HG03457 (cell line): ENCODE measurements at regions not wholly inside any gene's neighbourhood (a gene's known extent, or its start where the extent isn't known, plus 50 kb on each side); places are given as distances from the start of the nearest gene placed in this dataset.

Source experiments
- ATAC-seq: cut with Tn5 transposase; IDR thresholded peaks from one replicate; pipeline ENCODE4 v1.9.1; 2021; ENCODE audit warnings: moderate number of reproducible peaks; ENCODE audit not compliant: unreplicated experiment

GRCh38 chrX:10021461-10022272 lies 54.5 kb downstream of the CLDN34 start:
- no peak for ATAC-seq

- no peak for ATAC-seq
Measured at GRCh38 chrX:10022273-10022541, 55.0 kb downstream of the CLDN34 start.

GRCh38 chrX:10022580-10023245 lies 55.6 kb downstream of the CLDN34 start:
- ATAC-seq: no peak

DNA sequence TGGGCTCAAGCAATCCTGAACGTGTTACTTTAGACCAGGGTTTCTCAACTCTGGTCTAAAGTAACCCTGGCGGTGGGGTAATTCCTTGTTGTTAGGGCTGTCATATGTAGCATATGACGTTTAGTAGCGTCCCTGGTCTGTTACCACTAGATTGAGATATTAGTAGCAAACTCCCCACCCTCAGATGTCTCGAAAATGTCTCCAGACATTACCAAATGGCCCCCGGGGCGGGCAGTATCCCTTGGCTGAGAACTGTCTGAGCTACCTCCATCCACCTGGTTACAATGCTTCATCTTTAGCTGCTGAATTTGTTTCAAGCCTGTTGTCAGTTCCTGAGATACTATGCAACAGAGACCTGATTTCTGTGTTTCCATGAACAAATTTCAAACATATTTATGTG lies 56.7 kb downstream of the CLDN34 start:
- ATAC-seq: no peak

- ATAC-seq: no peak
Measured at GRCh38 chrX:10025742-10026493, 58.8 kb downstream of the CLDN34 start.

DNA sequence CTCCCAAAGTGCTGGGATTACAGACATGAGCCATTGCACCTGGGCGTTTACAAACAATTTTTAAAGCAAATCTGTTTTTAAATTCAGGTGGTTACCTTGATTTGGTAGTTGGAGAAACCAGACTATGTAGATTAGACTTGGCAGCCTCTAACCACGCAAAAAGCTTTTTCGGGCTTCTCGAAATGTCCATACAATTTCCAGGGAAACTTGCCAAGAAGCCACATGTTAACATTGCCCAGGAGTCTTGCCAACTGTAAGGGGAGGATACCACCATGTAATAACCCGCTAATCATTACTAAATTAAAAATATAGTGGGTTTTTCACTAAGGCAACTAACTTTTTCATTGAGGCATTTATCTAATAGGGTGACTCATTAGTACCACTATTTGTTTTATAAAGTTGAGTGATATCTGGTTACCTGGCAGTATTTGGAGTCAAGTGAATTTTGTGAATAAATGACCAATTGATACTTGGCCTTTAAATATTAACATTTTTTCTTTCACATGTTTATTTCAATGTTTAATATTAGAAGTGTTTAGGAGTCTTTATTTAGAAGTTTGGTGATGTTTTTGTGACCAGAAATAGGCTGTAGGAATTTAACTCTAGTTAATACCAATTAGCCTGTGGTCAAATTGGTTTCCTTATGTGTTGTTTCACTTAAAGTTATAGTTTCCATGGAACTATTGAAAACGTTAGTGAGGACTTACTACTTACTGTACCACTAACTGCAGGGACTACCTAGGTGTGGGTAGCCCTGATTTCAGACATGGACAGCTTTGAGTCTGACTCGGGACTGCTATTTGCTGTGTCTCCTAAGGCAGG lies 61.3 kb downstream of the CLDN34 start:
- ATAC-seq: no peak

- no peak for ATAC-seq
Measured at GRCh38 chrX:10030570-10030969, 63.4 kb downstream of the CLDN34 start.

DNA sequence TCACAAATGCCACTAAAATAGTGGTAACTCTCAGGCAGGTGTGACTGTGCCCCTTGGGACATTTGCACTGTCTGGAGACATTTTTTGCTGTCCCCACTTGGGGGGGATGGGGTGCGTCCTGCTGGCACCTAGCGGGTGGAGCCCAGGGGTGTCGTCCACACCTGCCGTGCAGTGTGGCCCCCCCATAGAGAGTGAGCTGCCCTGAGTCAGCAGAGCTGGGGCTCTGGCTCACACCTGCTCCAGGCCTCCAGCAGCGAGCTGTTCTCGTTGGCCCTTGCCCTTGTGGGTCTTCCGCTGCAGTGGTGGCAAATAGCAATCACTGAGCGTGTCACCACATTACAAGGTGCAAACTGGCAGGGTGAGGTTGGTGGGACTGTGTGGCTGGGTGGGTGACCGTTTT lies 64.6 kb downstream of the CLDN34 start:
- ATAC-seq: no peak

DNA sequence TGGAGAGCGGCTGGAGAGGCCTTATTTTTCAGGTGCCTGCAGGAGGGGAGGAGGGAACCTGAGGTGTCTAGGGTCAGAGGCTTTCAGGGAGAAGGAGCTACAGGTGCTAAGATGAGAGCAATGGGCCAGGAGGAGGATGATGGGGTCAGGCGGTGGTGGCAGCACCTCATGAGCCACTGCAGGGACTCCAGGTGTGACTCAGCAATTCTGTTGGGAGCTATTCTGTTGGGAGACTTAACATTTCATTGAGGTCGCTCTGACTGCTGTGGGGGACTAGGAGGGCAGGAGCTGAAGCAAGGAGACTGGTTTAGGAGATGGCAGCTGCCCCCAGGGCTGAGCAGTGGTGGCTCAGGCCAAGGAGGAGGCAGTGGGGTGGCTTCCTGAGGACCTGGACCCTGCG lies 65.0 kb downstream of the CLDN34 start:
- ATAC-seq: no peak

DNA sequence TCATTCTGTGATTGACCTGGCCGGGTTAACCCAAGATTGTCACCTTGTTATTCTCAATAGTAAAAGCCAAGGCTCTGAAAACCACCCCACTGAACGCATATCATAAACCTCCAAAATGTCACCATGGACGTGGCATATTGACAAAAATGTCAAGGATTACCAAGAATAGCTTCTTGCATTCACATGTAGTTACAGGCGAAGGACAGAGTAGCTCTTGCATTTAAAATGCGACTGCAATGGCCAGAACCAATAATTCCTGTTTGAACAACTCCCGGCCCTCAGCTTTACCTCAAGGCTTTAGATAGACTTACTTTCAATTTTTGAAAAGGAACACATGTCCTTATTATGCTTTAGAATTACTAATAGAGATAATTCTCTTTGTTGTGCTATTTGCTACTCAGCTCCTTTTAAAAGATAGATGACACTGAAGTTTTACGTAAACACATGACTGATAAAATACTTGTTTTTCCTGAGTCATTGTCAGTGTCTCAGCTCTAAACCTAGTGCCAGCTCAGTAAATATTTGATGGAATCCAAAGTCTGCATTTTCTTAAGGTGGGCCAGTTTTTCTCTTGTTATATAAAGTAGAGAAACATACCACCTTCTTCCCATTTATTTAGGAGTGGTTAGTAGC lies 66.3 kb downstream of the CLDN34 start:
- no peak for ATAC-seq

GRCh38 chrX:10034740-10035260 lies 67.6 kb downstream of the CLDN34 start:
- ATAC-seq: no peak

DNA sequence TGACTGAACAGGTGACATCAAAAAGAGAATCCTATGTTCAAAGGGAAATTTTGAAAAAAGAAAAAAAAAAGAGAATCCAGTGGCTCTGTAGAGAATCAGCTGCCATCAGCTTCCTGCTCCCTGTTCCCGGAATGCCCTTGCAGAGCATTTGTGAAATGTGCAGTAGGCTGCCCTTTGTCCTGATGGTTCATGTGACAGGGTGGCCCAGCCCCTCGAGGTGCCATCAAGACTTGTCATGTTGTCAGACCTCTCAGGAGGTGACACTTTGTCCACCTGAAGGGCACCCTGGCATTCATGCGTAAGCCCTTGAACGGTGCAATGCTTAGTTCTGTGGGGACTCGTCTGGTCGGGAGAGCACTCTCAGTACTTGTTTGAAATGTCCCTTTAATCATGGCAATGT lies 71.4 kb downstream of the CLDN34 start:
- ATAC-seq: no peak

- ATAC-seq: no peak
Measured at GRCh38 chrX:10039821-10040793, 72.9 kb downstream of the CLDN34 start.

DNA sequence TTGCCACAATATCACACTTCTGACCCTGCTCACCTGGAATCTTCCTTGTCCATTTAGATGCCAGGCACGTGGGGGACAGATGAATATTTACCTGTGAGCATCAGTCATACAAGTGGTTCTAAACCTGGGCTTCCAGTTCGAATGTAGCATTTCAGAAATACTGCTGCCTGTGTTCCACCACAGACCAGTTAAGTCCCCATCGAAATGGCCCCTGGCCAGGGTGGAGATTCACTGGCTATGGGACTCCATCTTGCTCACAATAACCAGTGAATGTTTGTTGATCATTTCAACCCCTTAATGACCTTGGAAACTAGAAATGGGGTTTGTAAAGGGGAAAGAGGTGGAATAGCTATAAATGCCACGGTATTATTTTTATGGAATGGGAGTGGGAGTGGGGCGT lies 73.8 kb downstream of the CLDN34 start:
- ATAC-seq: no peak

- no peak for ATAC-seq
Measured at GRCh38 chrX:10041383-10041782, 74.2 kb downstream of the CLDN34 start.

DNA sequence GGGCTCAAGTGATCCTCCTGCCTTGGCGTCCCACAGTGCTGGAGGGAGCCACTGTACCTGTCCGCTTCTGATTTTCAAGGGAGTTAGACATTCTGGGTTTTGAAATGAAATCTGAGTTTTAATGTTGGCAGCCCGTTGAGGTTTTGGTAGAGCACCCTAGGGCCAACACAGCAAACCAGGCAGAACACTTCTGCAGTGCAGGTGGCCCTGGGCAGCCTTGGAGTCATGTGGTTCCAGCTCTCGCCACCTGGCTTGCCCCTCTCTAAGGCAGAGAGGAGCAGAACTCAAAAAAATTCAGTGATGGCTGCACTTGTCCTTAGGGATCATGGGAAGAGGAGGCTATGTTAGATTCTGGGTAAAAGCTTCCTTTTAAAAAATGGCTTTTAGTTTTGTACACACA lies 74.9 kb downstream of the CLDN34 start:
- no peak for ATAC-seq

DNA sequence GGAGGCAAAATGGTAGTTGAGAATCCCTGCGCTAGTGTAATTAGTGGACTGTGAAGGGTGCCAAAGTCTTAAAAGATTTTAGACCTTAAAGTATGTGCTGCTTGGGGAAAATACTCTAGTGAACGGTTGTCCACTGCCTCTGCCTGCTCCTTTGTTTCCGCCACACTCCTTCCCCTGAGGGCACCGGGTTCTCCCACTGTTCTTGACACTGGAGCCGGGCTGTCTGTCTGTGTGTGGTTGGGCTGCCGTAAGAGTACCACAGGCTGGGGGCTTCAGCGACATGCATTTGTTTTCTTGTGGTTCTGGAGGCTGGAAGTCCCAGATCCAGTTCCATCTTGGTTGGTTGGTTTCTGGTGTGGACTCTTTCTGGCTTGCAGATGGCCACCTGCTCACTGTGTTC lies 76.2 kb downstream of the CLDN34 start:
- ATAC-seq: no peak

DNA sequence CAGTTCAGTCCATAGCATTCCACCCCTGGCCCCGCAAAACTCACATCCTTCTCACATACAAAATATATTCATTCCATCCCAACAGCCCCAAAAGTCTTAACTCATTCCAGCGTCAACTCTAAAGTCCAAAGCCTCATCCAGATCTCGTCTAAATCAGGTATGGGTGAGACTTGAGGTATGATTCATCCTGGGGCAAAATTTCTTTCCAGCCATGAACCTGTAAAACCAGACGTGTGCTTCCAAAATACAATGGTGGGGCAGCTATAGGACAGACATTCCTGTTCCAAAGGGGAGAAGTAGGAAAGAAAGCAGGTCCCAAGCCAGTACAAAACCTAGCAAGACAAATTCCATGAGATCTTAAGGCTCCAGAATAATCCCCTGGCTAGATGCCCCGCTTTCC lies 76.9 kb downstream of the CLDN34 start:
- ATAC-seq: no peak

GRCh38 chrX:10045327-10046000 lies 78.3 kb downstream of the CLDN34 start:
- no peak for ATAC-seq
